Fibroblast of mammary gland (primary cell): ENCODE measurements at regions not wholly inside any gene's neighbourhood (a gene's known extent, or its start where the extent isn't known, plus 50 kb on each side); places are given as distances from the start of the nearest gene placed in this dataset.

Source experiments
- DNase-seq: peaks from one replicate; pipeline ENCODE4 v3.0.0-alpha.2; 2010; ENCODE audit warnings: low read depth
- H3K4me3 ChIP-seq: 2 replicates; pipeline ENCODE4 v1.5.1; 2011; ENCODE audit warnings: low read depth, mild to moderate bottlenecking, low read length, moderate library complexity; ENCODE audit not compliant: control insufficient read depth
- TF ChIP-seq, protein P1 (sequence below): conservative IDR thresholded peaks from 2 replicates; pipeline ENCODE4 v1.5.1; 2011; ENCODE audit warnings: low read depth, low read length, inconsistent platforms; ENCODE audit not compliant: control insufficient read depth, insufficient read depth

DNA sequence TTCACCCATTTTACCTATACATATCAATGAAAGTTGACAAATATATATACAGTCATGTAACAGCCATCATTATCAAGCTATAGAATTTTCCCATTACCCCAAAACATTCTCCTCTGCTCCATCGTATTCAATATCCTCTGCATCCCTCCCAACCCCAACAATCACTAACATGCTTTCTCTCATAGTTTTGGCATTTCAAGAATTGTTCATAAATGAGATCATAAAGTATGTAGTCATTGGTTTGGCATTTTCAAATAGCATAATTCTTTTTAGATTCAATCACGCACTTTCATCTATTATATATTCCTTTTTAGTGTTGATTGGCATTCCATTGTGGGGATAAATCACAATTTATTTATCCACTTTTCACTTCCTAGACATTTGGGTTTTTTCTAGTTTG lies 866.0 kb upstream of the TMEM132C start:
- DNase-seq = peak; percentile 35
- no peak overlapping the region for H3K4me3 ChIP-seq
- TF ChIP-seq, protein P1, sequence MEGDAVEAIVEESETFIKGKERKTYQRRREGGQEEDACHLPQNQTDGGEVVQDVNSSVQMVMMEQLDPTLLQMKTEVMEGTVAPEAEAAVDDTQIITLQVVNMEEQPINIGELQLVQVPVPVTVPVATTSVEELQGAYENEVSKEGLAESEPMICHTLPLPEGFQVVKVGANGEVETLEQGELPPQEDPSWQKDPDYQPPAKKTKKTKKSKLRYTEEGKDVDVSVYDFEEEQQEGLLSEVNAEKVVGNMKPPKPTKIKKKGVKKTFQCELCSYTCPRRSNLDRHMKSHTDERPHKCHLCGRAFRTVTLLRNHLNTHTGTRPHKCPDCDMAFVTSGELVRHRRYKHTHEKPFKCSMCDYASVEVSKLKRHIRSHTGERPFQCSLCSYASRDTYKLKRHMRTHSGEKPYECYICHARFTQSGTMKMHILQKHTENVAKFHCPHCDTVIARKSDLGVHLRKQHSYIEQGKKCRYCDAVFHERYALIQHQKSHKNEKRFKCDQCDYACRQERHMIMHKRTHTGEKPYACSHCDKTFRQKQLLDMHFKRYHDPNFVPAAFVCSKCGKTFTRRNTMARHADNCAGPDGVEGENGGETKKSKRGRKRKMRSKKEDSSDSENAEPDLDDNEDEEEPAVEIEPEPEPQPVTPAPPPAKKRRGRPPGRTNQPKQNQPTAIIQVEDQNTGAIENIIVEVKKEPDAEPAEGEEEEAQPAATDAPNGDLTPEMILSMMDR = no peak

DNA sequence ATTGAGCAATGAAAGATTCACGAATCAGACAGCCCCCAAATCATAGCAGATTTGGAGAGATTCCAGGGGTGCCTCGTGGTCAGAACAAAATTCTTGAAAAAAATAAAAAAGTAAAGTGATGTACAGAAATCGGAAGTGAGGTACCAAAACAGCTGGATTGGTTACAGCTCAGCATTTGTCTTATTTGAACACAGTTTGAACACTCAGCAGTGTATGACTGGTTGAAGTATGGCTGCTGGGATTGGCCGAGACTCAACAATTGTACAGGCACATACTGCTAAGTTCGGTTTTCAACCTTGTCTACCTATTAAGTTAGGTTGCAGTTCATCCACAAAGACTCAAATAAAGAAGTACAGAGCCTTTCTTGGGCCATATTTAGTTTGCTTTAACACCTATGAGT lies 865.4 kb upstream of the TMEM132C start:
- TF ChIP-seq, protein P1 = no peak
- no peak for DNase-seq
- no peak overlapping the region for H3K4me3 ChIP-seq

DNA sequence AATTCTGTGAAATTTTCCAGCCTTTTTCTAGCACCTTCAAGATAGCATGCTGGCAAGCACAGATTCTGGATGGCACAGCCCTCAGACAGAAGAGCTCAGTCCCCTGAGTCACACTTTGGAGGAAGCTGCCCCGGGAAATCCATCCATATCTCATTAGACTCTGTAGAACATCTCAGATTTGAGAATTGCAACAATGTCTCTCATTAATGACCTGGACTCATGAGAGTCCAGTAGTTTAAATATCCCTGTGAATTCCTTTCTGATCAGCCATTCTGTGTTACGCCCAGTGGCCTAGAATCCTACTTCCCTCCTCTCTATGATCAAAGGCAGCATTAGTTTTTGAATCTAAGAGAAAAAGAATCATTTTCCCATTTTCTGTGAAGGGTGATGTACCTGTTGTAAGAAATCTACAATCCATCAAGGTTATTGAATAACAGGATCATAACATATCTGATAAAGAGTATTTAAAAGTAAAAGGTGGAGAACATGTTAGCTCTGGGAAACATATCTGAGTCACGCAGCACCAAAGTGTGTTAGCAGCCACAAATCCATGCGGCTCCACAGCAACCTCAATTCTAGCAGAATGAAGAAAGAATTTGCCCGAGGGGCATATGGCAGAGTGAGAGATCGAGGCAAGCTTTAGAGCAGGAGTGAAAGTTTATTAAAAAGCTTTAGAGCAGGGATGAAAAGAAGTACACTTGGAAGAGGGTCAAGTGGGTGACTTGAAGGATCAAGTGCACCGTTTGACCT lies 855.6 kb upstream of the TMEM132C start:
- TF ChIP-seq, protein P1 = no peak
- DNase-seq = no peak
- H3K4me3 ChIP-seq = no peak overlapping the region

DNA sequence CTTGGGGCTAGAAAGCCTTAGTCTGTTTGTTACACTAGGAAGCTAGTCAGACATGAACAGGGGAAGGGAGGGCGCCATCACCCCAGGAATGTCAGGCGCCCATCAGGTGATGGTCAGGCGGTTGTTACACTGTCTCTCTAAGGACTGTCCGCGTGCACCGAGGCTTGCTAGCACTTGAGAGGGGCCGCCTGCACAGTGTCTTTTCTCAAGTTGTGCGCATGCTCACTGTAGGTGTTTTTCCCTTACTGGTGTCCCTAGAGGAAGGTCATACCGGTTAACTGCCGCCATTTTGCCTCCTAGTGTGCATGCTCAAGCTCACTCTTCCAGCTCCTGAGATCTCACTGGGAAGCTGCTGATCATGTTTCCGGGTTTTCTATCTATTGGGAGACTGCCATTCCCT lies 855.0 kb upstream of the TMEM132C start:
- TF ChIP-seq, protein P1 = no peak
- DNase-seq = no peak
- no peak overlapping the region for H3K4me3 ChIP-seq

DNA sequence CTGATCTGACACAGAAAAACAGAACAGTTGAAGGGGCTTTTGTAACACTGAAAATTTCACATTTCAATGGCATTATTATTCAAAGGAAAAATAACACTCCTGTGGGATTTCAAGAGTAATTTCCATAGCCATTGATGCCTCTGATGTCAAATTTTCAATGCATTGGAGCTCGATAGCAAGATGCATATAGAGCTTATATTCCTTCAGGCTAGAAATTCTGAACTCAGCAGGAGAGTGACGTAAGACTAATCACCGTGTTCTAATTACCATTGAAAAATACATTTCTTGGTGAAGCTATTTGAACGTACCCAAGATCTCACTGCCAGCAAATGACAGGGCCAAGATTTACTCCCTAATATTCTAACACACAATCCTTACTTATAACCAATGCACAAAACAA lies 854.1 kb upstream of the TMEM132C start:
- TF ChIP-seq, protein P1 = no peak
- no peak overlapping the region for H3K4me3 ChIP-seq
- DNase-seq = no peak

DNA sequence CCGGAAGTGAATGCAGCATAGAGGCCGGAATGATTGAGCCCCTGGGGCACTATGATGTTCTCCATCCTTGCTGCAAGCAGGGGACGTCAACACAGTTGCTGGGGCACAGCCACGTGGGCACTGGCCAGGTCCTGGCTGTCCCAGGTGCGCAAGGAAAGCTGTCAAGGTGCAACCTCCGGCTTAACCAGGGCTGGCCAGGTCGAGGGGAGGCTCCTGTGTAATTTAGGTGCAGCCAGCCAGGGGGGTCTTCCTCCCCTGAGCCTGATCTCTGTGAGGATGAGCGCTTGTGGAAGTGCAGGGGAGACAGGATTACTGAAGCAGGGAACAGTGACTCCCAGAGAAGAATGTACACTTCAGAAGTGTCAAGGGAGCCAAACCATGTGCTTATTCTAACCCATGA lies 852.8 kb upstream of the TMEM132C start:
- TF ChIP-seq, protein P1 = no peak
- no peak for DNase-seq
- H3K4me3 ChIP-seq = no peak overlapping the region

DNA sequence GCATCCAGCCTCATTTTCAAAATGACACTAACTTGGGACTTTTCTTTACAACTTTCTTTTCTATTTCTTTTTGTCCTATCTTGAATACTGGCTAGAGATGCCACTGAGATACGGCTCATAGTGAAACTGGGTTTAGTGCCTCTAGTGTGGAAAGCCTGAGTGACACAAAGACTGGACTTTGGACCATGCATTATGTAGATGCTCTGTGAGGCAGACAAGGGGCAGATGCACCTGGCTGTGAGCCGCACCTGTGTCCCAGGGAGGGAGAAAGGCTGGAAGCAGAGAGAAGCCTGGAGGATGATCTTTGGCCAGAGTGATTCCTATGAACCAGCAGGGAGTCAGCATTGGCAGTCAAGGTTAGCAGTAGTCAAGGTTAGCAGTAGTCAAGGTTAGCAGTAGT lies 852.3 kb upstream of the TMEM132C start:
- TF ChIP-seq, protein P1 = no peak
- no peak for DNase-seq
- no peak overlapping the region for H3K4me3 ChIP-seq
